Pancreas (tissue), 10 donors: ENCODE measurements at regions not wholly inside any gene's neighbourhood (a gene's known extent, or its start where the extent isn't known, plus 50 kb on each side); places are given as distances from the start of the nearest gene placed in this dataset.
A peak's percentile ranks its signal among the peaks of the same experiment; 100 is the strongest.
"Not testable (repeated sequence)": the region's sequence is repeated elsewhere in the genome, so short reads cannot be mapped to it uniquely, and the experiment has no call there.

Experiments
- ATAC-seq, 4 donors: fragments of 200-7000 bp; cut with Tn5 transposase; one replicate each; pipeline versions ENCODE4 v1.8.0 to v1.9.1; 2020; ENCODE audit warnings: mild to moderate bottlenecking in 4 of 4, moderate library complexity in 4 of 4
- DNase-seq, 6 donors: peaks; one replicate each; pipeline ENCODE4 v3.0.0-alpha.2; 2020
- FAIRE-seq: peaks from 2 replicates; lab custom pipeline; 2012; peaks lifted over from hg19 to GRCh38; lab: Jason Lieb, UNC
- H3K27ac ChIP-seq, 4 donors: fragments of 200-600 bp; sonication (generic); 1 replicate in 3 of 4; 2 replicates in 1 of 4; pipeline versions ENCODE4 v1.5.0 to v1.8.0; 2020
- H3K27me3 ChIP-seq, 4 donors: fragments of 200-600 bp; one replicate each; pipeline ENCODE4 v1.8.0; 2021
- H3K36me3 ChIP-seq, 3 donors: fragments of 200-600 bp; sonication (generic) in 1 of 3; one replicate each; pipeline versions ENCODE4 v1.5.0 to v1.8.0; 2020 to 2021
- H3K4me1 ChIP-seq, 3 donors: fragments of 200-600 bp; one replicate each; pipeline ENCODE4 v1.8.0; 2021
- H3K4me3 ChIP-seq, 4 donors: fragments of 200-600 bp; sonication (generic) in 2 of 4; one replicate each; pipeline versions ENCODE4 v1.5.0 to v1.8.0; 2020 to 2021
- H3K9me3 ChIP-seq, 4 donors: fragments of 200-600 bp; one replicate each; pipeline ENCODE4 v1.8.0; 2021
- WGBS, 2 donors: extraction: QIAGEN DNeasy Blood & Tissue Kit; methylation state at CpG; one replicate each; pipeline ENCODE4 v1.1.7; 2013; 5-methylcytosine and 5-hydroxymethylcytosine counted together
- intact Hi-C, 3 donors: fragments of 100-400 bp; cut with DNase I; formaldehyde crosslinking; loops; one replicate each; pipeline versions ENCODE4 v1.11.1 to v1.14.2; 2022
- TF ChIP-seq, protein P1 (sequence below), 4 donors: fragments of 200-600 bp; sonication (generic) in 3 of 4; IDR thresholded peaks; one replicate each; pipeline versions ENCODE4 v1.5.0 to v1.8.0; 2021; ENCODE audit warnings: antibody characterized with exemption in 4 of 4
- donor health status: healthy with polysubstance abuse.
- donor health status: DM: no; HTN: no; CAD: no; lungs with moderate emphysema.
- donor health status: DM: no; HTN: no; CAD: no.
- donor health status: control.
- donor health status: control.
- donor health status: Bipolar disorder and iron deficiency.
- donor health status: DM: yes; HTN: yes; CAD: no.
- donor health status: DM: no; HTN: no; CAD: no.
- donor health status: DM: no; HTN: no; CAD: no.
- donor health status: DM: yes; HTN: yes; CAD: no.

DNA sequence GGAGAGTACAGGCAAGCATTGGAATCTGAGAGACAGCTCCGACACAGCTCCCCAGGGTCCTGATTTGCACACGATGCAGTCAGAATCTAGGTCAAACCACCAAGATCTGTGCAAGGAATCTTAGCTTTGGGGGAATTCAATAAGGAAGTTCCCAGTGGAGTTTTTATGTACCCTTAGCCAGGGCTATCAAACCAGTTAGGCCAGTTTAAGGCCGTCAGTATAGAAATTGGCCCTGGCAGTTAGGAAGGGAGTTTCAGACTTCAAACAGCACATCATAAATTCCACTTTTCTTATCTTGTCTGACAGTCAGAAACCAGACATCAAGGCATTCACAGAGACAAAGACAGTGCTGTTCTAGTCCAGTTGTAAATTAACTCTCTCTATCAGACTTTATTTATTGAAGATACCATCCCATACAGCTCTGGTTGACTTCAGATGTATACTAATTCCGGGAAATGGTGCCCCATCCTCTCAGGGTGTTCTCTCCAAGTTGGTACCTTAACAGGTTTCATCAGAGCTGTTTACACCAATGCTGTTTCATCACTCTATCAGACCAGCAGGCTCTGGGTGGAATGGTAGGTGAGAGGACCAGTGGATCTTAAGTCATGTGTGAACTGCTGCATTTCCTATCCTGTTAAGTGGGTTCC is 157.5 kb upstream of the ATF7IP start:
- H3K27ac ChIP-seq = peak overlapping the region in 2 of 4 donors; percentile 59 to 82
- H3K27me3 ChIP-seq = no peaks in the 10 kb centered on the region
- H3K4me1 ChIP-seq = peaks cover 13 to 20% (median 15%) of the 10 kb centered on the region in 3 donors
- FAIRE-seq (peak; percentile 54), ATAC-seq (peak; percentile 85 to 91 (median 90)), DNase-seq (peak in 3 of 6 donors; percentile 35 to 72 (median 41))
- no peak overlapping the region for H3K4me3 ChIP-seq
- 16% methylated on average over 4 of the region's 4 CpGs for WGBS, 2 donors
- TF ChIP-seq, protein P1, sequence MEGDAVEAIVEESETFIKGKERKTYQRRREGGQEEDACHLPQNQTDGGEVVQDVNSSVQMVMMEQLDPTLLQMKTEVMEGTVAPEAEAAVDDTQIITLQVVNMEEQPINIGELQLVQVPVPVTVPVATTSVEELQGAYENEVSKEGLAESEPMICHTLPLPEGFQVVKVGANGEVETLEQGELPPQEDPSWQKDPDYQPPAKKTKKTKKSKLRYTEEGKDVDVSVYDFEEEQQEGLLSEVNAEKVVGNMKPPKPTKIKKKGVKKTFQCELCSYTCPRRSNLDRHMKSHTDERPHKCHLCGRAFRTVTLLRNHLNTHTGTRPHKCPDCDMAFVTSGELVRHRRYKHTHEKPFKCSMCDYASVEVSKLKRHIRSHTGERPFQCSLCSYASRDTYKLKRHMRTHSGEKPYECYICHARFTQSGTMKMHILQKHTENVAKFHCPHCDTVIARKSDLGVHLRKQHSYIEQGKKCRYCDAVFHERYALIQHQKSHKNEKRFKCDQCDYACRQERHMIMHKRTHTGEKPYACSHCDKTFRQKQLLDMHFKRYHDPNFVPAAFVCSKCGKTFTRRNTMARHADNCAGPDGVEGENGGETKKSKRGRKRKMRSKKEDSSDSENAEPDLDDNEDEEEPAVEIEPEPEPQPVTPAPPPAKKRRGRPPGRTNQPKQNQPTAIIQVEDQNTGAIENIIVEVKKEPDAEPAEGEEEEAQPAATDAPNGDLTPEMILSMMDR (IDR thresholded peaks at IDR 0.05) = no peak
- intact Hi-C loops = no loop called here
- H3K36me3 ChIP-seq = no peaks in the 10 kb centered on the region
- H3K9me3 ChIP-seq = no peaks in the 10 kb centered on the region

DNA sequence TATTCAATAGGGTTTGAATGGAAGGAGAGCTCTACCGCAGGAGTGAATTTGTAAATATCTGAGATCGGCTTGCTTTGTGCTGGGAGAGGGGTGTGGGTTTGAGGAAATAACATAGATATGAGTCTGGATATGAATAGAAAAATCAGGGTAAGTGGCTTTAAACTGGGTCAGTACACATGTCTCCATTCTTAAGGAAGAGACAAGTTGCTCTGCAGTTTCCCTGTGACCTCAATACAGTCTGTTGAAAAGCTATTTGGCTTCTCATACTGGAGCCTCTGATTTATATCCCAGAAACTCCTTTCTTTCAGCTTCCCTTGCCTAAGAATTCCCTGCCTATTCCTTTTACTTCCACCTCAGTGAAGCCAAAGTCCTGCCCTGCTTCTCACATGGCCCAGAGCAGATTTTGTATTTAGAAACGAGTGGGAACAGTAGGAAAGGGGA is 153.5 kb upstream of the ATF7IP start:
- intact Hi-C loops = no loop called here
- Histone ChIP-seq H3K4me1 (peaks cover 13 to 34% (median 15%) of the 10 kb centered on the region in 3 donors), H3K27me3 (no peaks in the 10 kb centered on the region), H3K36me3 (no peaks in the 10 kb centered on the region), H3K9me3 (no peaks in the 10 kb centered on the region), H3K27ac (peak overlapping the region in 2 of 4 donors; percentile 10 to 46), H3K4me3 (no peak overlapping the region)
- no peak for DNase-seq
- 25 to 33% methylated on average over 3 of the region's 3 CpGs for WGBS, 2 donors
- peak; percentile 63 for FAIRE-seq
- ATAC-seq = peak in 3 of 4 donors; percentile 2 to 13 (median 6)
- TF ChIP-seq, protein P1 (IDR thresholded peaks at IDR 0.05) = no peak

DNA sequence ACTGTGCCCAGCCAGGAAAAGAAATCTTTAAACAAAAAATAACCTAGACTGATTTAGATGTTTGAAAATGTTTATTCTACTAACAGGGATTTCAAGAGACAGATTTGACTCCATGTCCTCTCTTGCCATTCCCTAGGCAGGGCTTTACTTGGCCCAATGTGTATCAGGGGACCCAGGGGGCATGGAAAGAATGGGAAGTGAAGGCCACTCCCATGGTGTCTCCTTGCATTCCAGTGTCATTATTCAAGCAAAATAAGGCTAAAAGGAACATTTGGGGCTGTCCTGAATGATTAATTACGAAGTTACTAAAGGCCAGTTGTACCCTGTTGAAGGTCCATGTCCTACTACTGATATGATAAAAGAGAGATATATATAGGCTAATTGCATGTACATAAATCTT is 151.9 kb upstream of the ATF7IP start:
- Histone ChIP-seq H3K4me3 (no peak overlapping the region), H3K27ac (no peak overlapping the region), H3K27me3 (no peaks in the 10 kb centered on the region), H3K4me1 (peaks cover 8 to 21% (median 9%) of the 10 kb centered on the region in 3 donors), H3K9me3 (no peaks in the 10 kb centered on the region), H3K36me3 (no peaks in the 10 kb centered on the region)
- 55 to 59% methylated on average over 1 of the region's 1 CpG for WGBS, 2 donors
- FAIRE-seq (no peak), ATAC-seq (peak in 1 of 4 donors; percentile 9), DNase-seq (no peak)
- TF ChIP-seq, protein P1 (IDR thresholded peaks at IDR 0.05) = no peak
- intact Hi-C loops = no loop called here

DNA sequence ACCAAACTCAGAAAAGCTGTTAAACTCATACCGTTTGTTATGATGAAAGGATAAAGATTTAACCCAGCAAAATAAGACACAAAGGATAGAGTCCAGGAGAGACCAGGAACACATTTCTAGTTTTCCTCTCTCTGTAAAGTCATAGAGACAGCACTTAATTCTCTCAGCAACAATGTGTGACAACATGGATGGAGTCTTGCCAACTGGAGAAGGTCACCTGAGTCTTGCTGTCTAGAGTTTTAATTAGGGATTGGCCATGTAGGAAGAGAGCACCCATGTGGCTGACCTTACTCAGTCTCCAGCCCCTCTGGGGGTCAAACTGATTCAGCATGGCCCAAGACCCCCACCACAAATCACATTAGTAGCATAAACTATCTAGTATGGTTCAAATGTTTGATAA is 151.0 kb upstream of the ATF7IP start:
- ATAC-seq = peak in 3 of 4 donors; percentile 26 to 50 (median 49)
- Histone ChIP-seq H3K27ac (no peak overlapping the region), H3K4me3 (no peak overlapping the region), H3K4me1 (peaks cover 8 to 20% (median 9%) of the 10 kb centered on the region in 3 donors), H3K9me3 (no peaks in the 10 kb centered on the region), H3K36me3 (no peaks in the 10 kb centered on the region), H3K27me3 (no peaks in the 10 kb centered on the region)
- DNase-seq = no peak
- WGBS, 2 donors = 84 to 86% methylated on average over 1 of the region's 1 CpG
- intact Hi-C loops = no loop called here
- FAIRE-seq = no peak
- TF ChIP-seq, protein P1 (IDR thresholded peaks at IDR 0.05) = no peak

DNA sequence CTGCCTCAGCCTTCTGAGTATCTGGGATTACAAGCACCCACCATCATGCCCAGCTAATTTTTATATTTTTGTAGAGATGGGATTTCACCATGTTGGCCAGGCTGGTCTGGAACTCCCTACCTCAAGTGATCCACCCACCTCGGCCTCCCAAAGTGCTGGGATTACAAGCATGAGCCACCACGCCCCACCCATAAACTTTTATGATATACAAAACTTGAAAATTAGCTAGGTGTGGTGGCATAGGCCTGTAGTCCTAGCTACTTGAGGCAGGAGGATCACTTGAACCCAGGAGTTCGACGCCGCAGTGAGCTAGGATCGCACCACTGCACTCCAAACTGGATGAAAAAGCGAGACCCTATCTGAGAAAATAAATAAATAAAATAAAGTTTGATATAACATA is 149.5 kb upstream of the ATF7IP start:
- peaks cover 8 to 20% (median 9%) of the 10 kb centered on the region in 3 donors for H3K4me1 ChIP-seq
- DNase-seq, H3K27ac ChIP-seq, H3K4me3 ChIP-seq, intact Hi-C loops, ATAC-seq, FAIRE-seq, H3K9me3 ChIP-seq, H3K36me3 ChIP-seq, H3K27me3 ChIP-seq: not testable (repeated sequence)
- WGBS, 2 donors = 96 to 97% methylated on average over 7 of the region's 7 CpGs
